SU-DHL-6 (cell line): ENCODE measurements at regions not wholly inside any gene's neighbourhood (a gene's known extent, or its start where the extent isn't known, plus 50 kb on each side); places are given as distances from the start of the nearest gene placed in this dataset.

Experiments
- EZH2phosphoT487 ChIP-seq: fragments of 200-600 bp; sonication (generic), shearing (Covaris generic); conservative IDR thresholded peaks from 2 replicates; pipeline ENCODE4 v1.6.1; 2018; ENCODE audit warnings: mild to moderate bottlenecking, antibody characterized with exemption, low read length, moderate library complexity, mixed read lengths
- TF ChIP-seq, protein P1 (sequence below): fragments of 200-600 bp; sonication (generic); IDR thresholded peaks from one replicate; pipeline ENCODE4 v1.5.1; 2017; ENCODE audit warnings: antibody characterized with exemption, mild to moderate bottlenecking, low read length, moderate library complexity; ENCODE audit not compliant: insufficient read depth, poor library complexity, severe bottlenecking

DNA sequence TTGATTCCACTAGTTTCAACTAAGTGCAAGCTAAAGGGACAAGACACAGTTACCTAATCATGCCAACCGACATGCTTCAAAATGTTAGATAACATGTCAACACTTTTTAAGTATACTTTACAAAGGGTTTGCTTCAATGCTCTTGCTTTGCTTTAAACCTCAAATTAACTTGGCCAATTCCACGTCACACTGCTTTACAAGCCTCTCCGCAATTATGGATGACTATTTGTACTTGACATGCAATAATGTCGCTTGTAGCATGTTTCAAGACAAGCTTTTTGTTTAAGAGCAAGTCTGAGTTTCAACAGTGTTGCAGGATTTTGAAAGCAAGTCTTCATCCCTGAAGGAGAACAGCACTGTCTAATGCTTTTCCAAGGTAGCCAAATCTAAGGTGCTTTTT is 86.9 kb downstream of the CNTN3 start:
- TF ChIP-seq EZH2phosphoT487: no peak
- TF ChIP-seq, protein P1, sequence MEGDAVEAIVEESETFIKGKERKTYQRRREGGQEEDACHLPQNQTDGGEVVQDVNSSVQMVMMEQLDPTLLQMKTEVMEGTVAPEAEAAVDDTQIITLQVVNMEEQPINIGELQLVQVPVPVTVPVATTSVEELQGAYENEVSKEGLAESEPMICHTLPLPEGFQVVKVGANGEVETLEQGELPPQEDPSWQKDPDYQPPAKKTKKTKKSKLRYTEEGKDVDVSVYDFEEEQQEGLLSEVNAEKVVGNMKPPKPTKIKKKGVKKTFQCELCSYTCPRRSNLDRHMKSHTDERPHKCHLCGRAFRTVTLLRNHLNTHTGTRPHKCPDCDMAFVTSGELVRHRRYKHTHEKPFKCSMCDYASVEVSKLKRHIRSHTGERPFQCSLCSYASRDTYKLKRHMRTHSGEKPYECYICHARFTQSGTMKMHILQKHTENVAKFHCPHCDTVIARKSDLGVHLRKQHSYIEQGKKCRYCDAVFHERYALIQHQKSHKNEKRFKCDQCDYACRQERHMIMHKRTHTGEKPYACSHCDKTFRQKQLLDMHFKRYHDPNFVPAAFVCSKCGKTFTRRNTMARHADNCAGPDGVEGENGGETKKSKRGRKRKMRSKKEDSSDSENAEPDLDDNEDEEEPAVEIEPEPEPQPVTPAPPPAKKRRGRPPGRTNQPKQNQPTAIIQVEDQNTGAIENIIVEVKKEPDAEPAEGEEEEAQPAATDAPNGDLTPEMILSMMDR: no peak
